ENCODE measurements at regions not wholly inside any gene's neighbourhood (a gene's known extent, or its start where the extent isn't known, plus 50 kb on each side); places are given as distances from the start of the nearest gene placed in this dataset.

DNA sequence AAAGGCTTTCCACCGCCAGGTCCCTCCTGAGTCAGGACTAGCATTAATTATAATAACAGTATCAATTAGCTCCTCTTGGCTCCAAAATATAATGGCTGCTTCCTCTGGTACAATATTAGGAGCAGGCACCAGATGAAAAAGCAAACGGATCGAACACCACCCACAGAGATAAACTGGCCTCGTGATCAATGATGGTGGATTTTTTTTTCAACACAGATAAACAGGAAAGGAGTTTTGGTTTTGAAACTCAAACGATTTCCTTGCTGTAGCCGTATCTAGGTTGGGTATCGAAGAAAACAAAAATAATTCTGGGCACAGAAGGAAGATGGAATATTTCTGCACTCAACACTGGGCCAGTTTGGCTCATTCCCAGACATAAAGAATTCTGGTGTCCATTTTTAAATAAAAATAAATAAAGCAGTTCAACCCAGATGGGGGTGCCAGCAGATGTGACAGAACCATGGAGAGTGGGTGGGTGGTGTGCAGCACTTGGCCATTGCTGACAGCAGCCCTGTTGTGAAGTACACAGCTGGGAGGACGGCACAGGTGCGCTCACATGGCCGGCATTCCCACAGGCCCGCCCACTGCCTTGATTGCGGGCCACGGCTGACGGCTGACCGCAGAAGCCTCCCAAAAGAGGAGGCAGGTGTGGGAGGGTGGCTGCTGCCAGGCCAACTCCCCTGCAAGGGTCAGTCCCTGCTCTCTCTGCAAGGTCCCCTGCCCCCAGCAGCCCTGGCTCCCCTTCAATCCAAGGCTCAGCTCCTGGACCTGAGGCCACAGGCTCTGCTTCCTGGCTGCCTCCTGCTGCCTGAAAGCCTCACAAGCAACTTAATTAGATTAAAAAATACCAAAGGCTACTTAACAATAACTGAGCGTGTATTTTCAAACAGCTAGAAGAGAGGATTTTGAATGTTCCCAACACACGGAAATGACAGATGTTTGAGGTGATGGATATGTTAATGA lies 351.9 kb upstream of the ID2 start:
- peaks cover 17% of the 10 kb centered on the region for H3K27me3 ChIP-seq (ENCODE audit: control insufficient read depth, insufficient read depth, low read length, poor library complexity, severe bottlenecking)
- no peaks in the 10 kb centered on the region for H3K36me3 ChIP-seq (ENCODE audit: control insufficient read depth, insufficient read depth, low read length)
- no peak overlapping the region for H3K4me3 Mint-ChIP-seq
- peaks cover 3% of the 10 kb centered on the region for H3K4me1 ChIP-seq (ENCODE audit: control insufficient read depth, insufficient read depth, low read length)
- H3K27me3 Mint-ChIP-seq (ENCODE audit: insufficient read depth) = peaks cover 22% of the 10 kb centered on the region
- WGBS, 2 experiments (ENCODE audit: insufficient coverage in 1 of 2, insufficient read length in 1 of 2) = 93 to 99% methylated on average over 6 to 17 of the region's 17 CpGs
- H3K9me3 Mint-ChIP-seq = peaks cover 2% of the 10 kb centered on the region
- H3K4me1 Mint-ChIP-seq = peaks cover 12% of the 10 kb centered on the region
- peak; percentile 48 for DNase-seq
- no peak overlapping the region for H3K27ac Mint-ChIP-seq
- no peak overlapping the region for H3K9ac ChIP-seq (ENCODE audit: extremely low read depth, low read length, poor library complexity, severe bottlenecking)
- no peak overlapping the region for H3K4me3 ChIP-seq (ENCODE audit: low read length)
- H3K36me3 Mint-ChIP-seq (ENCODE audit: low read depth) = no peaks in the 10 kb centered on the region
- TF ChIP-seq, protein P1, sequence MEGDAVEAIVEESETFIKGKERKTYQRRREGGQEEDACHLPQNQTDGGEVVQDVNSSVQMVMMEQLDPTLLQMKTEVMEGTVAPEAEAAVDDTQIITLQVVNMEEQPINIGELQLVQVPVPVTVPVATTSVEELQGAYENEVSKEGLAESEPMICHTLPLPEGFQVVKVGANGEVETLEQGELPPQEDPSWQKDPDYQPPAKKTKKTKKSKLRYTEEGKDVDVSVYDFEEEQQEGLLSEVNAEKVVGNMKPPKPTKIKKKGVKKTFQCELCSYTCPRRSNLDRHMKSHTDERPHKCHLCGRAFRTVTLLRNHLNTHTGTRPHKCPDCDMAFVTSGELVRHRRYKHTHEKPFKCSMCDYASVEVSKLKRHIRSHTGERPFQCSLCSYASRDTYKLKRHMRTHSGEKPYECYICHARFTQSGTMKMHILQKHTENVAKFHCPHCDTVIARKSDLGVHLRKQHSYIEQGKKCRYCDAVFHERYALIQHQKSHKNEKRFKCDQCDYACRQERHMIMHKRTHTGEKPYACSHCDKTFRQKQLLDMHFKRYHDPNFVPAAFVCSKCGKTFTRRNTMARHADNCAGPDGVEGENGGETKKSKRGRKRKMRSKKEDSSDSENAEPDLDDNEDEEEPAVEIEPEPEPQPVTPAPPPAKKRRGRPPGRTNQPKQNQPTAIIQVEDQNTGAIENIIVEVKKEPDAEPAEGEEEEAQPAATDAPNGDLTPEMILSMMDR (conservative IDR thresholded peaks at IDR 0.05) = peak; percentile 45
- H3K27ac ChIP-seq (ENCODE audit: low read depth, low read length) = no peak overlapping the region
- no peaks in the 10 kb centered on the region for H3K9me3 ChIP-seq (ENCODE audit: control insufficient read depth, low read length)

DNA sequence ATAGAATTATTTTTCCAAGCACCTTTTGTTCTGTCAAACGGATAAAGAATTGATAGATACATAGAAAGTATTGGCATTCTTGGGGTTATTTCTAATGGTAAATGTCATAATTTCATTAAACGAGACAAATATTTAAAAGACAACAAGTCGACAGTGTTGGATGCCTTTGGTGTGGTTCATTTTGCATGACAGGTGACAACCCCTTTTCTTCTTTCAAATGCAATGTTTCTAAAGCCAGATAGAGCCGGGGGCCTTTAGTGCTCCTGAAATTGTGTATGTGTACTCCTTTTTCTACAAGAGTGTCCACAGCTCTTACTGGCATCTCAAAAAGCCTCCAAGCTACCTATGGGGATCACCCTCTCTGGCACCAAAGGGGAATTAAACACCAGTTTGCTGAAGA lies 350.8 kb upstream of the ID2 start:
- no peak for DNase-seq
- H3K4me1 Mint-ChIP-seq = peaks cover 8% of the 10 kb centered on the region
- TF ChIP-seq, protein P1 (conservative IDR thresholded peaks at IDR 0.05) = no peak
- H3K27me3 Mint-ChIP-seq (ENCODE audit: insufficient read depth) = peaks cover 17% of the 10 kb centered on the region
- Histone ChIP-seq H3K27me3 (ENCODE audit: control insufficient read depth, insufficient read depth, low read length, poor library complexity, severe bottlenecking) (peaks cover 6% of the 10 kb centered on the region), H3K4me3 (ENCODE audit: low read length) (no peak overlapping the region), H3K36me3 (ENCODE audit: control insufficient read depth, insufficient read depth, low read length) (no peaks in the 10 kb centered on the region), H3K4me1 (ENCODE audit: control insufficient read depth, insufficient read depth, low read length) (no peaks in the 10 kb centered on the region), H3K9ac (ENCODE audit: extremely low read depth, low read length, poor library complexity, severe bottlenecking) (no peak overlapping the region), H3K9me3 (ENCODE audit: control insufficient read depth, low read length) (no peaks in the 10 kb centered on the region), H3K27ac (ENCODE audit: low read depth, low read length) (no peak overlapping the region)
- H3K9me3 Mint-ChIP-seq = peaks cover 2% of the 10 kb centered on the region
- 40 to 50% methylated on average over 2 to 4 of the region's 4 CpGs for WGBS, 2 experiments (ENCODE audit: insufficient coverage in 1 of 2, insufficient read length in 1 of 2)
- no peak overlapping the region for H3K27ac Mint-ChIP-seq
- no peaks in the 10 kb centered on the region for H3K36me3 Mint-ChIP-seq (ENCODE audit: low read depth)
- H3K4me3 Mint-ChIP-seq = no peak overlapping the region

DNA sequence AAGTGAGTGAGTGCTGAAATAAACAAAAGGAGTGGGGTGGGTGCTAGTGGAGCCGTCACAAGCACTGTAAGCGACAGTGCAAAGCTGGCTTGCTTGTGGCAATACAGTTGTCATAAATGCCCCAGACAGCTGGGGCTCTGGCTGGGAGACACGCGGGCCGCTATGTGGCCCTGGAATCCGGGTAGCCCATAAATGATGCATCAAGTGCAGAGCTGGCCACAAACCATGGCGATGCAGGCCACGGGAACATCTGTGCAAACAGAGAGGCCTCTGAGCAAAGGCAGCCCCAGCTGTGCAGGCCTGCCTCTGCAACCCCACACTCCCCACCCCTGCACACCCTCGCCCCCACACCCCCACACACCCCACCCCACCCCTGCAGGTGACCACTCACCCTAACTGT lies 349.2 kb upstream of the ID2 start:
- Histone ChIP-seq H3K27ac (ENCODE audit: low read depth, low read length) (no peak overlapping the region), H3K4me3 (ENCODE audit: low read length) (no peak overlapping the region), H3K4me1 (ENCODE audit: control insufficient read depth, insufficient read depth, low read length) (no peaks in the 10 kb centered on the region), H3K9ac (ENCODE audit: extremely low read depth, low read length, poor library complexity, severe bottlenecking) (no peak overlapping the region), H3K9me3 (ENCODE audit: control insufficient read depth, low read length) (no peaks in the 10 kb centered on the region), H3K27me3 (ENCODE audit: control insufficient read depth, insufficient read depth, low read length, poor library complexity, severe bottlenecking) (no peaks in the 10 kb centered on the region), H3K36me3 (ENCODE audit: control insufficient read depth, insufficient read depth, low read length) (no peaks in the 10 kb centered on the region)
- peaks cover 2% of the 10 kb centered on the region for H3K9me3 Mint-ChIP-seq
- peak; percentile 21 for DNase-seq
- H3K4me3 Mint-ChIP-seq = no peak overlapping the region
- 88 to 90% methylated on average over 2 to 9 of the region's 9 CpGs for WGBS, 2 experiments (ENCODE audit: insufficient coverage in 1 of 2, insufficient read length in 1 of 2)
- TF ChIP-seq, protein P1 (conservative IDR thresholded peaks at IDR 0.05) = no peak
- no peak overlapping the region for H3K27ac Mint-ChIP-seq
- H3K27me3 Mint-ChIP-seq (ENCODE audit: insufficient read depth) = peaks cover 5% of the 10 kb centered on the region
- peaks cover 8% of the 10 kb centered on the region for H3K4me1 Mint-ChIP-seq
- H3K36me3 Mint-ChIP-seq (ENCODE audit: low read depth) = no peaks in the 10 kb centered on the region

Measured in endodermal cell (in vitro differentiated cells).